ENCODE measurements at regions not wholly inside any gene's neighbourhood (a gene's known extent, or its start where the extent isn't known, plus 50 kb on each side); places are given as distances from the start of the nearest gene placed in this dataset.

- Histone ChIP-seq H3K9me3 (peaks cover 2% of the 10 kb centered on the region), H3K4me1 (peaks cover 9% of the 10 kb centered on the region; the same call in 1 of the 3 replicates), H3K4me2 (peak overlapping the region; percentile 20; the same call in 1 of the 3 replicates), H3K27ac (peak overlapping the region in 1 of 2 experiments; percentile 43; a peak in 2 of 6 replicates), H3K4me3 (no peak overlapping the region)
- WGBS (ENCODE audit: missing lambda C conversion rate), result 60% methylated on average over 5 of the region's 5 CpGs
- no peak for FAIRE-seq
- POLR2A ChIA-PET, result no interaction called here
- no peak; a peak in 1 of 6 replicates for ATAC-seq
- DNase-seq (ENCODE audit: low read depth in 1 of 2, low spot score in 1 of 2), result no peak
- CTCF ChIA-PET, result interaction anchor here (7.0 kb wide), 1 partner anchor 17 kb away, joined by 59 read pairs; no protein-coding TSS in a partner anchor
- no peak for TF ChIP-seq RFX5 (IDR thresholded peaks at IDR 0.05)
- no peak for TF ChIP-seq MYC (IDR thresholded peaks at IDR 0.05; ENCODE audit: borderline replicate concordance, low read length)
Observed at GRCh38 chr10:117425974-117426566, 50.8 kb upstream of the PDZD8 start.

- no peak overlapping the region for H3K4me2 ChIP-seq
- TF ChIP-seq BHLHE40 (IDR thresholded peaks at IDR 0.05; ENCODE audit: low read depth, low read length) (no peak), ZFP36 (IDR thresholded peaks at IDR 0.05; ENCODE audit: borderline replicate concordance, partially characterized antibody) (no peak), CEBPB (IDR thresholded peaks at IDR 0.05) (no peak), FOSL2 (IDR thresholded peaks at IDR 0.05) (no peak), FOSL2 (CRISPR knock-in tag; IDR thresholded peaks at IDR 0.05) (no peak), HDAC2 (IDR thresholded peaks at IDR 0.05) (no peak), SMC3 (IDR thresholded peaks at IDR 0.05) (no peak), JUNB (IDR thresholded peaks at IDR 0.05) (no peak)
- ChIA-PET CTCF (interaction anchor here (1.2 to 1.7 kb wide), 3 partner anchors 10 to 1035 kb away, joined by 3 to 7 read pairs (median 3); no protein-coding TSS in a partner anchor), POLR2A (no interaction called here)
- no peak overlapping the region for H3K27ac ChIP-seq
- H3K4me1 ChIP-seq, result peaks cover 9% of the 10 kb centered on the region; the same call in 1 of the 3 replicates
- H3K4me3 ChIP-seq, result no peak overlapping the region
- peaks cover 11% of the 10 kb centered on the region for H3K9me3 ChIP-seq
- 79% methylated on average over 13 of the region's 13 CpGs for WGBS (ENCODE audit: missing lambda C conversion rate)
- ATAC-seq (no peak), DNase-seq (ENCODE audit: low read depth in 1 of 2, low spot score in 1 of 2) (no peak), FAIRE-seq (no peak)
Observed at GRCh38 chr10:117424883-117425649, 49.8 kb upstream of the PDZD8 start.

Measured in A549 (cell line).